Fibroblast of villous mesenchyme (primary cell): ENCODE measurements at regions not wholly inside any gene's neighbourhood (a gene's known extent, or its start where the extent isn't known, plus 50 kb on each side); places are given as distances from the start of the nearest gene placed in this dataset.

ENCODE experiments used
- DNase-seq: peaks from one replicate; pipeline ENCODE4 v3.0.0-alpha.2; 2010; ENCODE audit warnings: low read depth
- H3K4me3 ChIP-seq: 2 replicates; pipeline ENCODE4 v1.5.1; 2011; ENCODE audit warnings: low read depth, mild to moderate bottlenecking, low read length
- CTCF ChIP-seq: IDR thresholded peaks from 2 replicates; pipeline ENCODE4 v1.5.1; 2012; ENCODE audit warnings: low read depth, mild to moderate bottlenecking, low read length; ENCODE audit not compliant: insufficient read depth

GRCh38 chr6:53974941-53975340 lies 136.3 kb upstream of the MLIP start:
- no peak for DNase-seq
- no peak for TF ChIP-seq CTCF
- no peak overlapping the region for H3K4me3 ChIP-seq

GRCh38 chr6:53975941-53976615 lies 135.2 kb upstream of the MLIP start:
- no peak for TF ChIP-seq CTCF
- no peak for DNase-seq
- no peak overlapping the region for H3K4me3 ChIP-seq

GRCh38 chr6:53977551-53977950 lies 133.7 kb upstream of the MLIP start:
- no peak for TF ChIP-seq CTCF
- H3K4me3 ChIP-seq: no peak overlapping the region
- DNase-seq: no peak

- TF ChIP-seq CTCF: peak; percentile 77
- no peak overlapping the region for H3K4me3 ChIP-seq
- DNase-seq: peak; percentile 57
Measured at GRCh38 chr6:53979468-53980067, 131.7 kb upstream of the MLIP start.

- no peak for DNase-seq
Measured at GRCh38 chr6:53982366-53983050, 128.7 kb upstream of the MLIP start.

GRCh38 chr6:53983301-53983700 lies 127.9 kb upstream of the MLIP start:
- no peak for TF ChIP-seq CTCF
- no peak for DNase-seq
- no peak overlapping the region for H3K4me3 ChIP-seq

More at GRCh38 chr6:53982366-53983050, 128.7 kb upstream of the MLIP start:
- no peak overlapping the region for H3K4me3 ChIP-seq
- TF ChIP-seq CTCF: no peak

- no peak for TF ChIP-seq CTCF
- H3K4me3 ChIP-seq: no peak overlapping the region
- peak; percentile 70 for DNase-seq
Measured at GRCh38 chr6:53984163-53984562, 127.1 kb upstream of the MLIP start.
